Upper lobe of left lung (tissue), 6 donors: ENCODE measurements at regions not wholly inside any gene's neighbourhood (a gene's known extent, or its start where the extent isn't known, plus 50 kb on each side); places are given as distances from the start of the nearest gene placed in this dataset.
A peak's percentile ranks its signal among the peaks of the same experiment; 100 is the strongest.

Experiments used
- ATAC-seq, 2 donors: fragments of 200-7000 bp; cut with Tn5 transposase; one replicate each; pipeline ENCODE4 v1.9.1; 2022; ENCODE audit warnings: mild to moderate bottlenecking in 2 of 2, moderate library complexity in 2 of 2; ENCODE audit not compliant: low FRiP score in 2 of 2
- DNase-seq, 2 donors: peaks; one replicate each; pipeline ENCODE4 v3.0.0-alpha.2; 2019 to 2020
- H3K27ac ChIP-seq, 4 donors: fragments of 200-600 bp; sonication (generic); one replicate each; pipeline ENCODE4 v1.5.1; 2016 to 2019
- H3K27me3 ChIP-seq, 4 donors: fragments of 200-600 bp; sonication (generic); one replicate each; pipeline ENCODE4 v1.5.1; 2017 to 2019
- H3K36me3 ChIP-seq, 4 donors: fragments of 200-600 bp; sonication (generic); one replicate each; pipeline ENCODE4 v1.5.1; 2016 to 2019
- H3K4me1 ChIP-seq, 4 donors: fragments of 200-600 bp; sonication (generic); one replicate each; pipeline ENCODE4 v1.5.1; 2018 to 2019
- H3K4me3 ChIP-seq, 4 donors: fragments of 200-600 bp; sonication (generic); one replicate each; pipeline ENCODE4 v1.5.1; 2017 to 2019; ENCODE audit warnings: mild to moderate bottlenecking in 2 of 4, moderate library complexity in 1 of 4
- H3K9me3 ChIP-seq, 4 donors: fragments of 200-600 bp; sonication (generic); one replicate each; pipeline ENCODE4 v1.5.1; 2018 to 2019
- EP300 ChIP-seq, 4 donors: sonication (generic); formaldehyde crosslinking; IDR thresholded peaks; one replicate each; pipeline ENCODE4 v1.5.1; 2017; ENCODE audit warnings: antibody characterized with exemption in 4 of 4, control low read depth in 2 of 4
- POLR2A ChIP-seq, 4 donors: fragments of 450-650 bp; IDR thresholded peaks; one replicate each; pipeline ENCODE4 v1.5.1; 2016 to 2017; ENCODE audit warnings: antibody characterized with exemption in 4 of 4, mild to moderate bottlenecking in 2 of 4
- POLR2AphosphoS5 ChIP-seq, 2 donors: sonication (generic); formaldehyde crosslinking; IDR thresholded peaks; one replicate each; pipeline ENCODE4 v1.5.1; 2017; ENCODE audit warnings: antibody characterized with exemption in 2 of 2
- WGBS, 2 donors: methylation state at CpG; one replicate each; pipeline ENCODE4 v1.1.5; 2017 to 2018; 5-methylcytosine and 5-hydroxymethylcytosine counted together
- TF ChIP-seq, protein P1 (sequence below), 6 experiments: fragments of 450-650 bp in 4 of 6; fragments of 200-600 bp in 2 of 6; sonication (generic) in 2 of 6; IDR thresholded peaks; one replicate each; pipeline ENCODE4 v1.5.1; 2016 to 2019; ENCODE audit warnings: antibody characterized with exemption in 6 of 6
- donor health status: DM: no; HTN: no; CAD: no; lungs with moderate emphysema.
- donor health status: DM: no; HTN: yes; CAD: no; lungs with severe emphysema.

DNA sequence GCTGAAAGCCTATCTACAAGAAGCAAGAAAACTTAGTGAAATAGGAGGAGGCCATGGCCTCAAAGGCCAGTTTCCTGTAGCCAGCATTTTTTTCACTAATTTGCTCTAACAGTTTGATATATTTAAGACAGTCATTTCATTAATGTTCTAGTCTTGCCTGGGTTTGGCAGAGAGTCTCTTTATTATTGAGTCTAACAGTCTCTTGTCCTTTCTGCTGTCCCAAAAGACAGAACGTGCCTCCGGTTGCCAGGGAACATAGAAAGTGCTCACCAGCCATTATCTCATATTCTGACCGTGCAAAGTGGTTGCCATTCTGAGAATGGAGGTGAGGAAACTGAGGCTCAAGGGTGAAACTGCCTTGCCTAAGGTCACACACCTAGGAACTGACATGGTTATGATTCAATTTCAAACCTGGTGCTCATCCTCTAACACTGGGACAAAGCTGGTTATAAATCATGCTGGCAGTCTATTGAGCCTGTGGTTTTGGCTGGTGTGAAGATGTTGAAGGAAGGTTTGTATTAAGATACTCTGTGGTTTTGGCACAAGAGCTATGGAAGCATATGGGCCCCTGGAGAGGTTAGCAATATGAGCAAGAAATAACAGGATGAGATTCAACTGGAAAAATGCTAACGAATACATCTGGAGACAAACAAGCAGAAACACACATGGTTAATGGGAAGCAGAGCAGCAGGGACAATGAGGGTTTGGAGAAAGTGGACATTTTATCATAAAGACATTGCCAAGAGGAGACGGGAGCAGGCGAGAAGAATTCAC is 903.3 kb upstream of the KLHL29 start:
- TF ChIP-seq EP300 (IDR thresholded peaks at IDR 0.05): no peak
- TF ChIP-seq, protein P1, sequence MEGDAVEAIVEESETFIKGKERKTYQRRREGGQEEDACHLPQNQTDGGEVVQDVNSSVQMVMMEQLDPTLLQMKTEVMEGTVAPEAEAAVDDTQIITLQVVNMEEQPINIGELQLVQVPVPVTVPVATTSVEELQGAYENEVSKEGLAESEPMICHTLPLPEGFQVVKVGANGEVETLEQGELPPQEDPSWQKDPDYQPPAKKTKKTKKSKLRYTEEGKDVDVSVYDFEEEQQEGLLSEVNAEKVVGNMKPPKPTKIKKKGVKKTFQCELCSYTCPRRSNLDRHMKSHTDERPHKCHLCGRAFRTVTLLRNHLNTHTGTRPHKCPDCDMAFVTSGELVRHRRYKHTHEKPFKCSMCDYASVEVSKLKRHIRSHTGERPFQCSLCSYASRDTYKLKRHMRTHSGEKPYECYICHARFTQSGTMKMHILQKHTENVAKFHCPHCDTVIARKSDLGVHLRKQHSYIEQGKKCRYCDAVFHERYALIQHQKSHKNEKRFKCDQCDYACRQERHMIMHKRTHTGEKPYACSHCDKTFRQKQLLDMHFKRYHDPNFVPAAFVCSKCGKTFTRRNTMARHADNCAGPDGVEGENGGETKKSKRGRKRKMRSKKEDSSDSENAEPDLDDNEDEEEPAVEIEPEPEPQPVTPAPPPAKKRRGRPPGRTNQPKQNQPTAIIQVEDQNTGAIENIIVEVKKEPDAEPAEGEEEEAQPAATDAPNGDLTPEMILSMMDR (IDR thresholded peaks at IDR 0.05): no peak
- TF ChIP-seq POLR2A (IDR thresholded peaks at IDR 0.05): no peak
- no peak for TF ChIP-seq POLR2AphosphoS5 (IDR thresholded peaks at IDR 0.05)
- H3K27ac ChIP-seq: no peak overlapping the region
- ATAC-seq: peak in 1 of 2 donors; percentile 90
- no peaks in the 10 kb centered on the region for H3K9me3 ChIP-seq
- no peak for DNase-seq
- H3K27me3 ChIP-seq: no peaks in the 10 kb centered on the region
- H3K36me3 ChIP-seq: no peaks in the 10 kb centered on the region
- WGBS, 2 donors: 74 to 80% methylated on average over 6 of the region's 6 CpGs
- no peak overlapping the region for H3K4me3 ChIP-seq
- no peaks in the 10 kb centered on the region for H3K4me1 ChIP-seq

DNA sequence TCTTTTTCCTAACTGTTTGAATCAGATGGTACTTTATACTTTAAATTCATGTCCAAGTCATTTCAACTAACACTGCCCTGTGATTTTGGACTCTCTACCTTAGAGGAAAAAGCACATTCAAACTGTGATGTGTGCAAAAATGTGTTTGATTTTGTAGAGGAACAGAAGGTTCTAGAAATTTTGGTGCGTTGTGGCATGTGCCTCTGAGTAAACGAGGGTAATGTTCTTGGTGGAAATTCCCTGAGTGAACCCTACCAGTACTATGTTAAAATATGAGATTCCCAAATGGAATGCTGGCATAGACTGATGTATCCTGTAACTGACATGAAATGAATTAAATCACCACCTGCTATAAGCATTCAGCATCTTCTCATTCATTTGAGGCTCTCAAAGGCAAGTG is 901.9 kb upstream of the KLHL29 start:
- 75 to 86% methylated on average over 2 of the region's 2 CpGs for WGBS, 2 donors
- Histone ChIP-seq H3K4me1 (no peaks in the 10 kb centered on the region), H3K9me3 (no peaks in the 10 kb centered on the region), H3K27me3 (no peaks in the 10 kb centered on the region), H3K27ac (no peak overlapping the region), H3K36me3 (no peaks in the 10 kb centered on the region), H3K4me3 (no peak overlapping the region)
- TF ChIP-seq POLR2AphosphoS5 (IDR thresholded peaks at IDR 0.05): no peak
- no peak for TF ChIP-seq EP300 (IDR thresholded peaks at IDR 0.05)
- TF ChIP-seq, protein P1 (IDR thresholded peaks at IDR 0.05): no peak
- no peak for TF ChIP-seq POLR2A (IDR thresholded peaks at IDR 0.05)
- DNase-seq (no peak), ATAC-seq (no peak)

DNA sequence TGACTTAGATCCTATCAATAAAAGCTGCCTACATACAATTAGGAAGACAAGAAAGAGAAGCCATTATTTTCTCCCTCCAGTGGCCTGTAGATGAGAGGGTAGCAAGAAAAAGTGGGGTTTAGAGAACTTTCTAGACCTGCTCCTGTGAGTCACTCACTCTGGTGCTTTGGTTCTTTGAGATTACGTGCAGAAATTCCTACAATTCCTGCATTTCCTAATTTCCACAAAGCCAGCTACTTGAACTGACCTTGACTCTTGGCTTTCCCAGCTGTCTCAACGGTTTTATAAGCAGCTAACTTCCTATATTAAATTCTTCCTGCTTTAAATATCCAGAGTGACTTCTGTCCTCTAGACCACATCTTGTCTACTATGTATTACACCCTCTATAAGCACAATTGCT is 899.5 kb upstream of the KLHL29 start:
- H3K27ac ChIP-seq: no peak overlapping the region

DNA sequence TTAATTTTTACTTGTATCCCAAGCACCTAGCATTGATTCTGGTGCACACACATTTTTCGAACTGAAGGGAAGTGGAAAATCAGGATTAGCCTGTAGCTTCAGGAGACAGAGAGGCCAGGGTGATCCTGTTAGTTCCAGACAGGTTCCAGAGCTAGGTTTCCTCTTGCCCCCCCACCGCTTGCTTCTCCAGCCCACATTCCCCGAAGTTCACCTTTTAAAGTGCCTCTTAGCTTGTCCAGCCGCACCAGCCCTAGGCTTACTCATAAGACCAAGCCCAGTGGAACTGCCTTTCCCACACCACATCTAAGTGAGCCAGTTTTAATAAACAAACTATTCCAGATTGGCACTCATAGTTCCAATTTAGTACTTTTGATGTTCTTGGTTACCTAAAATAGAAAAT is 898.6 kb upstream of the KLHL29 start:
- Histone ChIP-seq H3K27me3 (no peaks in the 10 kb centered on the region), H3K36me3 (no peaks in the 10 kb centered on the region), H3K4me1 (no peaks in the 10 kb centered on the region), H3K4me3 (no peak overlapping the region), H3K27ac (no peak overlapping the region), H3K9me3 (no peaks in the 10 kb centered on the region)
- TF ChIP-seq, protein P1 (IDR thresholded peaks at IDR 0.05): no peak
- no peak for TF ChIP-seq POLR2A (IDR thresholded peaks at IDR 0.05)
- TF ChIP-seq POLR2AphosphoS5 (IDR thresholded peaks at IDR 0.05): no peak
- TF ChIP-seq EP300 (IDR thresholded peaks at IDR 0.05): no peak
- ATAC-seq (no peak), DNase-seq (peak in 1 of 2 donors; percentile 21)
- 55 to 59% methylated on average over 4 of the region's 4 CpGs for WGBS, 2 donors

More for the DNA sequence above, 899.5 kb upstream of the KLHL29 start:
- Histone ChIP-seq H3K4me3 (no peak overlapping the region), H3K27me3 (no peaks in the 10 kb centered on the region), H3K4me1 (no peaks in the 10 kb centered on the region), H3K9me3 (no peaks in the 10 kb centered on the region), H3K36me3 (no peaks in the 10 kb centered on the region)
- no peak for ATAC-seq
- TF ChIP-seq, protein P1 (IDR thresholded peaks at IDR 0.05): no peak
- no peak for TF ChIP-seq POLR2A (IDR thresholded peaks at IDR 0.05)
- no peak for TF ChIP-seq EP300 (IDR thresholded peaks at IDR 0.05)
- TF ChIP-seq POLR2AphosphoS5 (IDR thresholded peaks at IDR 0.05): no peak
- no peak for DNase-seq
- WGBS, 2 donors: 29 to 33% methylated on average over 2 of the region's 2 CpGs

DNA sequence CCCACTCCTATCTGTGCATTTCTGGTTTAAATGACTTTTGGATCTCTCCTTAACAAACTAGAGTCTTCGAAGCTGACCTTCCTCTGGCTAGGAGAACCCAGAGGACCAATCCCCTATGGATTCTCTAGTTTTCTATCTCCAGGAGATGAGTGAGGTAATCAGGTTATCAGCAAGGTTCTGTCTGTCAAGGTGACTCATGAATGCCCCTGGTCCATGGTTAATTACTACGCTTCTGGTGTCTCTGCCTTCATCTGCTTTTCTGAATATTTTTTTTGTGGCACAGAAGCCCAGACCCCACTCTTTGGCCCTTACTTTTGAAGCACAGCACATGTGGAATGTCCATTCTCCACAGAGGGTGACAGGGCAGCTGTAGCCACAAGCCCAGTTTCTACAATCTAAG is 897.9 kb upstream of the KLHL29 start:
- WGBS, 2 donors: 73 to 90% methylated on average over 2 of the region's 2 CpGs
- H3K4me3 ChIP-seq: no peak overlapping the region
- H3K9me3 ChIP-seq: no peaks in the 10 kb centered on the region
- DNase-seq (no peak), ATAC-seq (no peak)
- H3K36me3 ChIP-seq: no peaks in the 10 kb centered on the region
- TF ChIP-seq, protein P1 (IDR thresholded peaks at IDR 0.05): no peak
- TF ChIP-seq EP300 (IDR thresholded peaks at IDR 0.05) (no peak), POLR2AphosphoS5 (IDR thresholded peaks at IDR 0.05) (no peak), POLR2A (IDR thresholded peaks at IDR 0.05) (no peak)
- H3K27me3 ChIP-seq: no peaks in the 10 kb centered on the region
- no peak overlapping the region for H3K27ac ChIP-seq
- no peaks in the 10 kb centered on the region for H3K4me1 ChIP-seq
